ENCODE measurements at regions not wholly inside any gene's neighbourhood (a gene's known extent, or its start where the extent isn't known, plus 50 kb on each side); places are given as distances from the start of the nearest gene placed in this dataset.

DNA sequence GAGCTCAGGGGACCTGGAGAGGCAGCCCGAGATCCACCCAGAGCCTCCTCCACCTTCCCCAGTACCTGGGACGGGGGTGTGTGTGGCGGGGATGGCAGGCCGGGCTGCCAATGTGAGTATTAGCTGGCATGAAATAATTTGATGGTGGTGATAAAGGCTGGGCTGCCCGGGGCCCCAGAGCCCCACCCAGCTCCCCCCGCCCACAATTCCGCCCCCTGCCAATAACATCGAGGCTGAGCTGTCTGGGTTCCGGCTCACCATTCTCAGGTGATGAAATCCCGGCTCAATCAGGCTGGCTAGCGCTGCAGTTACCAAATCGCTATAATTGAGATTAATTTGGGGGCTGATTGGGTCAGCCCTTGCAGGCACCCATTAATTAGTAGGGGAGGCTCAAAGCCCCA, 103.8 kb upstream of the CASZ1 start:
- TF ChIP-seq, protein P1, sequence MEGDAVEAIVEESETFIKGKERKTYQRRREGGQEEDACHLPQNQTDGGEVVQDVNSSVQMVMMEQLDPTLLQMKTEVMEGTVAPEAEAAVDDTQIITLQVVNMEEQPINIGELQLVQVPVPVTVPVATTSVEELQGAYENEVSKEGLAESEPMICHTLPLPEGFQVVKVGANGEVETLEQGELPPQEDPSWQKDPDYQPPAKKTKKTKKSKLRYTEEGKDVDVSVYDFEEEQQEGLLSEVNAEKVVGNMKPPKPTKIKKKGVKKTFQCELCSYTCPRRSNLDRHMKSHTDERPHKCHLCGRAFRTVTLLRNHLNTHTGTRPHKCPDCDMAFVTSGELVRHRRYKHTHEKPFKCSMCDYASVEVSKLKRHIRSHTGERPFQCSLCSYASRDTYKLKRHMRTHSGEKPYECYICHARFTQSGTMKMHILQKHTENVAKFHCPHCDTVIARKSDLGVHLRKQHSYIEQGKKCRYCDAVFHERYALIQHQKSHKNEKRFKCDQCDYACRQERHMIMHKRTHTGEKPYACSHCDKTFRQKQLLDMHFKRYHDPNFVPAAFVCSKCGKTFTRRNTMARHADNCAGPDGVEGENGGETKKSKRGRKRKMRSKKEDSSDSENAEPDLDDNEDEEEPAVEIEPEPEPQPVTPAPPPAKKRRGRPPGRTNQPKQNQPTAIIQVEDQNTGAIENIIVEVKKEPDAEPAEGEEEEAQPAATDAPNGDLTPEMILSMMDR (IDR thresholded peaks at IDR 0.05): no peak
- TF ChIP-seq POLR2A (IDR thresholded peaks at IDR 0.05): no peak

Data from uterus (tissue), 2 donors.